ENCODE measurements at regions not wholly inside any gene's neighbourhood (a gene's known extent, or its start where the extent isn't known, plus 50 kb on each side); places are given as distances from the start of the nearest gene placed in this dataset.

DNA sequence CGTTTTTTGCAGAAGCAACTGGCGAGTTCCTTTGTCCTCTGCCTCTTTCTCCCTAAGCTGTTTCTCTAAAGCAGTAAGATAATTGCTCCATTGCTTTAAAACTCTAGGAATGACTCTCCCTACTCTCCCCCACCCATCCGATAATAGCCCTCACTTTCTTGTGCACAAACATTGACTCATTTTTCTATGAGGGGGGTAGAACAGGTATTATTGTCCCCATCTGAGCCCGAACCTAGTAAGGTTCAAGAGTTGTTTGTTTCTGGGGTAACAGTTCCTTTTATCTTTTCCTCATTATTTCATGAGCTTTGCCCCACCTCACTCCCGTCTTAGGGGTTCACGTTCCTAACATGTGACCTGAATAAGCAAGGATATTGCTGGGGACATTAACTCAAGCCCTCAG is 190.6 kb downstream of the EMP1 start:
- POLR2A ChIA-PET (ENCODE audit: unreplicated experiment): no interaction called here
- CTCF ChIA-PET: no interaction called here

More for the DNA sequence above, 190.6 kb downstream of the EMP1 start:
- H3K14ac ChIP-seq (replicated peaks; ENCODE audit: low read depth, low read length): no peak overlapping the region
- H3K23ac ChIP-seq (ENCODE audit: low read depth, low read length): no peak overlapping the region
- H2BK15ac ChIP-seq (ENCODE audit: low read depth, low read length): no peak overlapping the region
- no peak overlapping the region for H3K27ac ChIP-seq (ENCODE audit: insufficient read depth, low read length)
- H3K27me3 ChIP-seq (ENCODE audit: control insufficient read depth, insufficient read depth, low read length): no peaks in the 10 kb centered on the region
- H3K9me3 ChIP-seq (ENCODE audit: control insufficient read depth, insufficient read depth, low read length): no peaks in the 10 kb centered on the region
- no peak overlapping the region for H4K91ac ChIP-seq (ENCODE audit: insufficient read depth, low read depth, low read length)
- no peak overlapping the region for H3K4me3 ChIP-seq (ENCODE audit: insufficient read depth, low read depth, low read length)
- no peak overlapping the region for H2AFZ ChIP-seq (replicated peaks; ENCODE audit: low read length, poor library complexity)
- H3K36me3 ChIP-seq (ENCODE audit: control insufficient read depth, insufficient read depth, low read length): no peaks in the 10 kb centered on the region
- ATAC-seq (ENCODE audit: low read depth) (no peak), DNase-seq (no peak)
- no peak overlapping the region for H3K9ac ChIP-seq (ENCODE audit: low read depth, low read length)
- in situ Hi-C loops (cut with MboI; ENCODE audit: low sequenced_read_pairs) (no loop called here), dilution Hi-C loops (cut with HindIII; ENCODE audit: low sequenced_read_pairs, unreplicated experiment) (no loop called here), intact Hi-C loops (cut with micrococcal nuclease) (no loop called here)
- H2BK120ac ChIP-seq (ENCODE audit: low read depth, low read length): no peak overlapping the region
- no peak overlapping the region for H3K4ac ChIP-seq (ENCODE audit: low read depth, low read length)
- H4K8ac ChIP-seq (ENCODE audit: low read depth in 2 of 2, low read length in 2 of 2): no peak overlapping the region
- TF ChIP-seq MAZ (IDR thresholded peaks at IDR 0.05; ENCODE audit: borderline replicate concordance, low read depth, low read length) (no peak), FOS (IDR thresholded peaks at IDR 0.05; ENCODE audit: low read depth, low read length) (no peak), CTCF (conservative IDR thresholded peaks at IDR 0.05; ENCODE audit: low read depth, low read length) (no peak), BHLHE40 (IDR thresholded peaks at IDR 0.05; ENCODE audit: low read depth, low read length) (no peak), CEBPB (IDR thresholded peaks at IDR 0.05; ENCODE audit: low read depth, low read length) (no peak), NFE2L2 (IDR thresholded peaks at IDR 0.05; ENCODE audit: low read depth, low read length) (no peak), USF2 (IDR thresholded peaks at IDR 0.05; ENCODE audit: low read depth, low read length) (no peak), POLR2A (IDR thresholded peaks at IDR 0.05; ENCODE audit: low read depth, low read length) (no peak), RAD21 (IDR thresholded peaks at IDR 0.05; ENCODE audit: low read length) (no peak), SMC3 (IDR thresholded peaks at IDR 0.05; ENCODE audit: low read depth, low read length) (no peak), RFX5 (IDR thresholded peaks at IDR 0.05; ENCODE audit: low read depth, low read length) (no peak), CHD1 (IDR thresholded peaks at IDR 0.05; ENCODE audit: low read depth, low read length) (no peak), MXI1 (IDR thresholded peaks at IDR 0.05; ENCODE audit: borderline replicate concordance, low read depth, low read length) (no peak), RCOR1 (IDR thresholded peaks at IDR 0.05; ENCODE audit: insufficient replicate concordance, low read length) (no peak), MAFK (IDR thresholded peaks at IDR 0.05; ENCODE audit: low read depth, low read length) (no peak)
- H3K79me1 ChIP-seq (ENCODE audit: low read depth in 1 of 2, low read length in 2 of 2): no peaks in the 10 kb centered on the region
- H3K56ac ChIP-seq (ENCODE audit: extremely low read depth, insufficient read depth, low read length): no peak overlapping the region
- no peak overlapping the region for H2BK20ac ChIP-seq (ENCODE audit: low read depth, low read length)
- H2AK5ac ChIP-seq (ENCODE audit: low read depth, low read length): no peak overlapping the region
- 20% methylated on average over 1 of the region's 6 CpGs; no CpG with 5 or more reads in 1 of the 2 experiments for WGBS, 2 experiments (ENCODE audit: extremely low coverage in 2 of 2, insufficient read length in 1 of 2)
- no peaks in the 10 kb centered on the region for H4K20me1 ChIP-seq (ENCODE audit: insufficient read depth, low read length)
- no peak overlapping the region for H3K4me2 ChIP-seq (ENCODE audit: low read depth, low read length)
- H2AK9ac ChIP-seq (replicated peaks; ENCODE audit: low read depth, low read length, poor library complexity): no peak overlapping the region
- no peaks in the 10 kb centered on the region for H3K4me1 ChIP-seq (ENCODE audit: control insufficient read depth, insufficient read depth, low read length)
- no peak overlapping the region for H3K18ac ChIP-seq (ENCODE audit: low read depth, low read length)
- H2BK5ac ChIP-seq (ENCODE audit: low read depth, low read length, poor library complexity, severe bottlenecking): no peak overlapping the region
- no peak overlapping the region for H4K5ac ChIP-seq (ENCODE audit: low read depth, low read length)
- no peaks in the 10 kb centered on the region for H3K9me1 ChIP-seq (ENCODE audit: insufficient read depth, low read length)
- no TSS peak for BruUV-seq (replicated peaks)

All from IMR-90 (cell line).